NCI-H1092 (cell line): ENCODE measurements at regions not wholly inside any gene's neighbourhood (a gene's known extent, or its start where the extent isn't known, plus 50 kb on each side); places are given as distances from the start of the nearest gene placed in this dataset.

ENCODE experiments used
- DNase-seq: peaks from one replicate; lab custom pipeline; 2025; lab: John Stamatoyannopoulos, UW

- DNase-seq: no peak
Observed at GRCh38 chr11:11173316-11174025, 179.6 kb downstream of the CSNK2A3 start.

GRCh38 chr11:11171854-11172253 lies 181.2 kb downstream of the CSNK2A3 start:
- no peak for DNase-seq

- DNase-seq: no peak
Observed at GRCh38 chr11:11171285-11171684, 181.8 kb downstream of the CSNK2A3 start.

GRCh38 chr11:11170352-11171084 lies 182.5 kb downstream of the CSNK2A3 start:
- DNase-seq: no peak

- no peak for DNase-seq
Observed at GRCh38 chr11:11169715-11170351, 183.2 kb downstream of the CSNK2A3 start.

- no peak for DNase-seq
Observed at GRCh38 chr11:11167806-11168205, 185.2 kb downstream of the CSNK2A3 start.

- DNase-seq: no peak
Observed at GRCh38 chr11:11164334-11164690, 188.7 kb downstream of the CSNK2A3 start.

- DNase-seq: no peak
Observed at GRCh38 chr11:11163669-11164333, 189.2 kb downstream of the CSNK2A3 start.

- DNase-seq: no peak
Observed at GRCh38 chr11:11163236-11163635, 189.8 kb downstream of the CSNK2A3 start.

- no peak for DNase-seq
Observed at GRCh38 chr11:11157185-11157584, 195.9 kb downstream of the CSNK2A3 start.

- no peak for DNase-seq
Observed at GRCh38 chr11:11155962-11156815, 196.9 kb downstream of the CSNK2A3 start.

GRCh38 chr11:11152877-11153276 lies 200.2 kb downstream of the CSNK2A3 start:
- DNase-seq: no peak

- DNase-seq: no peak
Observed at GRCh38 chr11:11149671-11150459, 203.2 kb downstream of the CSNK2A3 start.

- no peak for DNase-seq
Observed at GRCh38 chr11:11148596-11148995, 204.5 kb downstream of the CSNK2A3 start.

- DNase-seq: no peak
Observed at GRCh38 chr11:11148104-11148509, 204.9 kb downstream of the CSNK2A3 start.

- no peak for DNase-seq
Observed at GRCh38 chr11:11146830-11147229, 206.2 kb downstream of the CSNK2A3 start.

- DNase-seq: no peak
Observed at GRCh38 chr11:11143849-11144248, 209.2 kb downstream of the CSNK2A3 start.

GRCh38 chr11:11142430-11142829 lies 210.6 kb downstream of the CSNK2A3 start:
- DNase-seq: no peak

- no peak for DNase-seq
Observed at GRCh38 chr11:11141065-11141464, 212.0 kb downstream of the CSNK2A3 start.

GRCh38 chr11:11140510-11140909 lies 212.5 kb downstream of the CSNK2A3 start:
- DNase-seq: no peak

GRCh38 chr11:11137339-11137738 lies 215.7 kb downstream of the CSNK2A3 start:
- no peak for DNase-seq
